ENCODE measurements at regions not wholly inside any gene's neighbourhood (a gene's known extent, or its start where the extent isn't known, plus 50 kb on each side); places are given as distances from the start of the nearest gene placed in this dataset.

DNA sequence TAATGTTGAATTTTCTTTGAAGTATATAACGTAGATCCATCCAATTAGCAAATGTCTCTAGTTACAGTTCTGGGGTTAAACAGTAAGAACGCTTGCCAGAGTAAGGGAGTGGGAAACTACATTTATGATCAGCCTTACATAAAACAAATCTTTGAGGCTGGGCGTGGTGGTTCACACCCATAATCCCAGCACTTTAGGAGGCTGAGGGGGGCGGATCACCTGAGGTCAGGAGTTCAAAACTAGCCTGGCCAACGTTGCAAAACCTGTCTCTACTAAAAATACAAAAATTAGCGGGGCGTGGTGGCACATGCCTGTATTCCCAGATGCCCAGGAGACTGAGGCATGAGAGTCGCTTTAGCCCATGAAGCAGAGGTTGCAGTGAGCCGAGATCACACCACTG is 50.1 kb upstream of the GATM start:
- POLR2A ChIA-PET (ENCODE audit: low non-redundant PET): no interaction called here
- intact Hi-C loops (cut with micrococcal nuclease; ENCODE audit: unreplicated experiment): no loop called here
- no peaks in the 10 kb centered on the region for H3K27me3 ChIP-seq (replicated peaks; ENCODE audit: insufficient read depth, low read depth, low read length, poor library complexity)

More for the DNA sequence above, 50.1 kb upstream of the GATM start:
- Histone ChIP-seq H3K4me1 (ENCODE audit: insufficient read depth, low read length, poor library complexity, severe bottlenecking) (no peaks in the 10 kb centered on the region), H3K27ac (ENCODE audit: low read depth, low read length, poor library complexity, severe bottlenecking) (no peak overlapping the region), H3K36me3 (ENCODE audit: insufficient read depth, low read length, poor library complexity, severe bottlenecking) (no peaks in the 10 kb centered on the region), H3K4me3 (ENCODE audit: low read depth, low read length, poor library complexity, severe bottlenecking) (no peak overlapping the region), H3K9me3 (ENCODE audit: low read depth, low read length, poor library complexity, severe bottlenecking) (no peaks in the 10 kb centered on the region)
- DNase-seq (ENCODE audit: low spot score): no peak
- no TSS peak for BruUV-seq (replicated peaks)
- CTCF ChIA-PET: interaction anchor here (1.0 kb wide), 1 partner anchor 31 kb away, joined by 5 read pairs; no protein-coding TSS in a partner anchor
- TF ChIP-seq, protein P1, sequence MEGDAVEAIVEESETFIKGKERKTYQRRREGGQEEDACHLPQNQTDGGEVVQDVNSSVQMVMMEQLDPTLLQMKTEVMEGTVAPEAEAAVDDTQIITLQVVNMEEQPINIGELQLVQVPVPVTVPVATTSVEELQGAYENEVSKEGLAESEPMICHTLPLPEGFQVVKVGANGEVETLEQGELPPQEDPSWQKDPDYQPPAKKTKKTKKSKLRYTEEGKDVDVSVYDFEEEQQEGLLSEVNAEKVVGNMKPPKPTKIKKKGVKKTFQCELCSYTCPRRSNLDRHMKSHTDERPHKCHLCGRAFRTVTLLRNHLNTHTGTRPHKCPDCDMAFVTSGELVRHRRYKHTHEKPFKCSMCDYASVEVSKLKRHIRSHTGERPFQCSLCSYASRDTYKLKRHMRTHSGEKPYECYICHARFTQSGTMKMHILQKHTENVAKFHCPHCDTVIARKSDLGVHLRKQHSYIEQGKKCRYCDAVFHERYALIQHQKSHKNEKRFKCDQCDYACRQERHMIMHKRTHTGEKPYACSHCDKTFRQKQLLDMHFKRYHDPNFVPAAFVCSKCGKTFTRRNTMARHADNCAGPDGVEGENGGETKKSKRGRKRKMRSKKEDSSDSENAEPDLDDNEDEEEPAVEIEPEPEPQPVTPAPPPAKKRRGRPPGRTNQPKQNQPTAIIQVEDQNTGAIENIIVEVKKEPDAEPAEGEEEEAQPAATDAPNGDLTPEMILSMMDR (conservative IDR thresholded peaks at IDR 0.05; ENCODE audit: low read depth, low read length): no peak
- TF ChIP-seq EZH2 (IDR thresholded peaks at IDR 0.05; ENCODE audit: borderline replicate concordance, low read depth, low read length, poor library complexity, severe bottlenecking): no peak

Measured in A673 (cell line).